ENCODE measurements at regions not wholly inside any gene's neighbourhood (a gene's known extent, or its start where the extent isn't known, plus 50 kb on each side); places are given as distances from the start of the nearest gene placed in this dataset.
"Not testable (repeated sequence)": the region's sequence is repeated elsewhere in the genome, so short reads cannot be mapped to it uniquely, and the experiment has no call there.

- TF ChIP-seq CTCF (IDR thresholded peaks at IDR 0.05; ENCODE audit: insufficient read depth, low read length, poor library complexity, severe bottlenecking); EZH2phosphoT487 (conservative IDR thresholded peaks at IDR 0.05; ENCODE audit: low read length): not testable (repeated sequence)
These were observed 119.1 kb downstream of the MACIR start for GRCh38 chr5:103377638-103378037.

All from SU-DHL-6 (cell line).